ENCODE measurements at regions not wholly inside any gene's neighbourhood (a gene's known extent, or its start where the extent isn't known, plus 50 kb on each side); places are given as distances from the start of the nearest gene placed in this dataset.

DNA sequence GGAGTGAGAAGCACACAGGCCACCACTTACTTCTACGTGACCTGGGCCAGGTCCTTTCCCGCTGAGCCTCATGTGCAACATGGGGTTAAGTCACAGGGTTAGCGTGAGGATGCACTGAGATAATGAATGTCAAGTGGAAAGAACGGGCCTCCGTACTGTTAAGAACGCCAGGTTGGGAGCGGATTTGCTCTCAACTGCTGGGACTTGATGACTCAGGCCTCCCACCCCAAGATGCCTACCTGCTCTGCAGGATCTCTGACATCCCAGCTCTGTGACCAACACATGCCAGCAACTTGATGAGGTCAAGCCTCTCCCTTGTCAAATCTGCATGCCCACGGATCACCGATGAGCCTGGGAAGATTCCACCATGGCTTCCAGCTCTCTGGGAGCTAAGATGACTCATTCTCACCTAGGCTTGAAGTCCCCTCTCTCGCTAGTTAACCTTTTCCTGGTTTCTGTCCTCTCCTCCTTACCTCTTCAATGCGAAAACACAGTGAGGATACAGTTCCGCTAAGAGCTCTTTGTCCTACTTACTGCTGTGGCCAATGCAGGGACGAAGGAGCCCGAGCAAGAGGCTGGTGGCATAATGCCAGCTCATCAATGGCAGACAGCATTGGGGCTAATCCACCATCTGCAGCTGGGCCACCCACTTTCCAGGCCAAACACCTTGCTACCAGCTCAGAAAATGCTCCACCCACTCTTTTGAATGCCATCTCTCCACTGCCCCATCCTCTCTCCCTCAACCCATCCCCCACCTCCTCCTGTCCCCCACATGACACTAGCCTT lies 67.6 kb downstream of the PJA1 start (continued):
- TF ChIP-seq MAX (IDR thresholded peaks at IDR 0.05) (no peak), REST (IDR thresholded peaks at IDR 0.05) (no peak)

- Histone ChIP-seq H3K27me3 (ENCODE audit: control insufficient read depth in 4 of 4, insufficient read depth in 4 of 4, low read length in 3 of 4) (no peaks in the 10 kb centered on the region), H3K4me1 (ENCODE audit: control insufficient read depth in 4 of 4, insufficient read depth in 4 of 4, low read length in 3 of 4) (no peaks in the 10 kb centered on the region), H3K36me3 (ENCODE audit: control insufficient read depth in 4 of 4, insufficient read depth in 3 of 4, low read depth in 1 of 4, low read length in 3 of 4) (no peaks in the 10 kb centered on the region), H3K27ac (ENCODE audit: low read depth in 1 of 2, low read length in 2 of 2) (no peak overlapping the region), H3K4me3 (ENCODE audit: low read depth in 1 of 3, low read length in 3 of 3) (no peak overlapping the region), H3K9me3 (ENCODE audit: control insufficient read depth in 4 of 4, low read length in 3 of 4) (no peaks in the 10 kb centered on the region), H3K9ac (ENCODE audit: low read depth in 1 of 2, low read length in 2 of 2) (no peak overlapping the region)
- TF ChIP-seq FOXA1 (IDR thresholded peaks at IDR 0.05): no peak
- TF ChIP-seq RAD21 (IDR thresholded peaks at IDR 0.05): no peak
- no peak for TF ChIP-seq JUND (IDR thresholded peaks at IDR 0.05)
- no peak for TF ChIP-seq REST (IDR thresholded peaks at IDR 0.05)
- TF ChIP-seq, protein P1, sequence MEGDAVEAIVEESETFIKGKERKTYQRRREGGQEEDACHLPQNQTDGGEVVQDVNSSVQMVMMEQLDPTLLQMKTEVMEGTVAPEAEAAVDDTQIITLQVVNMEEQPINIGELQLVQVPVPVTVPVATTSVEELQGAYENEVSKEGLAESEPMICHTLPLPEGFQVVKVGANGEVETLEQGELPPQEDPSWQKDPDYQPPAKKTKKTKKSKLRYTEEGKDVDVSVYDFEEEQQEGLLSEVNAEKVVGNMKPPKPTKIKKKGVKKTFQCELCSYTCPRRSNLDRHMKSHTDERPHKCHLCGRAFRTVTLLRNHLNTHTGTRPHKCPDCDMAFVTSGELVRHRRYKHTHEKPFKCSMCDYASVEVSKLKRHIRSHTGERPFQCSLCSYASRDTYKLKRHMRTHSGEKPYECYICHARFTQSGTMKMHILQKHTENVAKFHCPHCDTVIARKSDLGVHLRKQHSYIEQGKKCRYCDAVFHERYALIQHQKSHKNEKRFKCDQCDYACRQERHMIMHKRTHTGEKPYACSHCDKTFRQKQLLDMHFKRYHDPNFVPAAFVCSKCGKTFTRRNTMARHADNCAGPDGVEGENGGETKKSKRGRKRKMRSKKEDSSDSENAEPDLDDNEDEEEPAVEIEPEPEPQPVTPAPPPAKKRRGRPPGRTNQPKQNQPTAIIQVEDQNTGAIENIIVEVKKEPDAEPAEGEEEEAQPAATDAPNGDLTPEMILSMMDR (IDR thresholded peaks at IDR 0.05; ENCODE audit: low read depth, low read length, missing input control): no peak
- no peak for TF ChIP-seq NR2F2 (IDR thresholded peaks at IDR 0.05)
- TF ChIP-seq HNF4A (conservative IDR thresholded peaks at IDR 0.05): no peak
- no peak for TF ChIP-seq TAF1 (conservative IDR thresholded peaks at IDR 0.05)
- no peak for TF ChIP-seq EGR1 (IDR thresholded peaks at IDR 0.05; ENCODE audit: low read depth in 2 of 2)
- TF ChIP-seq YY1 (IDR thresholded peaks at IDR 0.05): no peak
- TF ChIP-seq SP1 (IDR thresholded peaks at IDR 0.05): no peak
- no peak for TF ChIP-seq ATF3 (IDR thresholded peaks at IDR 0.05)
- TF ChIP-seq MAX (IDR thresholded peaks at IDR 0.05): no peak
- TF ChIP-seq, protein P2, sequence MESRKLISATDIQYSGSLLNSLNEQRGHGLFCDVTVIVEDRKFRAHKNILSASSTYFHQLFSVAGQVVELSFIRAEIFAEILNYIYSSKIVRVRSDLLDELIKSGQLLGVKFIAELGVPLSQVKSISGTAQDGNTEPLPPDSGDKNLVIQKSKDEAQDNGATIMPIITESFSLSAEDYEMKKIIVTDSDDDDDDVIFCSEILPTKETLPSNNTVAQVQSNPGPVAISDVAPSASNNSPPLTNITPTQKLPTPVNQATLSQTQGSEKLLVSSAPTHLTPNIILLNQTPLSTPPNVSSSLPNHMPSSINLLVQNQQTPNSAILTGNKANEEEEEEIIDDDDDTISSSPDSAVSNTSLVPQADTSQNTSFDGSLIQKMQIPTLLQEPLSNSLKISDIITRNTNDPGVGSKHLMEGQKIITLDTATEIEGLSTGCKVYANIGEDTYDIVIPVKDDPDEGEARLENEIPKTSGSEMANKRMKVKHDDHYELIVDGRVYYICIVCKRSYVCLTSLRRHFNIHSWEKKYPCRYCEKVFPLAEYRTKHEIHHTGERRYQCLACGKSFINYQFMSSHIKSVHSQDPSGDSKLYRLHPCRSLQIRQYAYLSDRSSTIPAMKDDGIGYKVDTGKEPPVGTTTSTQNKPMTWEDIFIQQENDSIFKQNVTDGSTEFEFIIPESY (IDR thresholded peaks at IDR 0.05): no peak
- no peak for TF ChIP-seq RXRA (IDR thresholded peaks at IDR 0.05)
- no peak for TF ChIP-seq HNF4G (IDR thresholded peaks at IDR 0.05)
- no peak for TF ChIP-seq FOXA2 (IDR thresholded peaks at IDR 0.05)
- no peak for DNase-seq (ENCODE audit: low spot score)
- WGBS: 86% methylated on average over 7 of the region's 7 CpGs
Measured at GRCh38 chrX:69096963-69097362, 68.3 kb downstream of the PJA1 start.

Data from liver (tissue), 8 donors.